T-helper 1 cell treated with Interleukin-12 subunit alpha and Interleukin-12 subunit beta and Interleukin-4 antibody, amounts not matched to agents 30 μg/mL and 1 μg/mL, for 36 hours (primary cell): ENCODE measurements at regions not wholly inside any gene's neighbourhood (a gene's known extent, or its start where the extent isn't known, plus 50 kb on each side); places are given as distances from the start of the nearest gene placed in this dataset.

Experiments used
- H3K27ac Mint-ChIP-seq: one replicate; pipeline ENCODE4 v1.8.0; 2021; ENCODE audit warnings: mild to moderate bottlenecking, mixed read lengths
- H3K27me3 Mint-ChIP-seq: one replicate; pipeline ENCODE4 v1.8.0; 2021; ENCODE audit warnings: low read depth, mixed read lengths
- H3K36me3 Mint-ChIP-seq: one replicate; pipeline ENCODE4 v1.8.0; 2021; ENCODE audit warnings: low read depth, mixed read lengths
- H3K4me1 Mint-ChIP-seq: one replicate; pipeline ENCODE4 v1.8.0; 2021; ENCODE audit warnings: low read depth, mixed read lengths
- H3K4me3 Mint-ChIP-seq: one replicate; pipeline ENCODE4 v1.8.0; 2021; ENCODE audit warnings: mild to moderate bottlenecking, moderate library complexity, mixed read lengths
- H3K9me3 Mint-ChIP-seq: one replicate; pipeline ENCODE4 v1.8.0; 2021; ENCODE audit warnings: mixed read lengths

DNA sequence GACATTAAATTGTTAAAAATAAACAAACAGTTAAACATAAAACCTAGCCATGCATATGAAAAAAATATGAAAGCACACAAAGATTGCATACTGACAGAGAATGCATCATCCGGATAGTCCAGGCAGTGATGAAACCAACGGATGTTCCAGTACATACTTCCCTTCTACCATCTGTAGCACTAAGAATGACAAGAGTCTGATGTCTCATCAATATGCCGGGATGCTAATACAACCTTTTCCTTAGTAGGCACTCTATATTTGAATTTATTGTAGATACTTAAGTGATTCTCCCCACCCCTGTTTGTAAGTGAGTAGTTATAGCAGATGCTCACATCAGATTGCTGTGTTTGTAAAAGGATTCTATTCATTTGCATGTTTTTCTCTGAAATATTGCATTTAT lies 571.2 kb upstream of the WWC1 start:
- no peaks in the 10 kb centered on the region for H3K9me3 Mint-ChIP-seq
- no peaks in the 10 kb centered on the region for H3K27me3 Mint-ChIP-seq
- H3K4me1 Mint-ChIP-seq = no peaks in the 10 kb centered on the region
- H3K4me3 Mint-ChIP-seq = no peak overlapping the region
- H3K27ac Mint-ChIP-seq = no peak overlapping the region
- H3K36me3 Mint-ChIP-seq = no peaks in the 10 kb centered on the region

- Mint-ChIP-seq H3K4me1 (no peaks in the 10 kb centered on the region), H3K36me3 (no peaks in the 10 kb centered on the region)
Measured at GRCh38 chr5:167720676-167721260, 570.7 kb upstream of the WWC1 start.

DNA sequence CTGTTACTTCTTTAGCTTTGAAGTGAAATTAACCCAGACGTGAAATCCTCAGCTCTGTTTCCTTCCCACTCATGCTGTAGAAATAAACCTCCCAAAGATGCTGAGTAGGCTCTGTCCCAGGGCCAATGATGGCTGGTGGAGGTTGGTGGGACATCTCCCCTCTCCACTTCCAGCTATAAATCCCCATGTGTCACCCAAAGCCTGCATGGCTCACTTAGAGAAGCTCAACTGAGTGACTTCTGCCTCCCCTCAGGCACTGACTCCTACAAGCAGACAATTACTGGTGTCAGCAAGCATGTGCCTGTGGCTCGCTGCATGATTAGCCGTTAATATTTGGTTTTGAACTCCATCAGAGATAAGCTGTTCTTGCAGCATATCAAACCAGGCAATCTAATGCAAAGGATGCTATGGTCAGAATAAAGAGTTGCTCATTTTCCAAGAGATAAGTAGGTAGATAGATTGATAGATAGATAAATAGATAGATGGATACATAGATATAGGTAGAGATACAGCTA lies 569.5 kb upstream of the WWC1 start:
- Mint-ChIP-seq H3K27ac (no peak overlapping the region), H3K36me3 (no peaks in the 10 kb centered on the region), H3K9me3 (no peaks in the 10 kb centered on the region), H3K27me3 (no peaks in the 10 kb centered on the region), H3K4me1 (no peaks in the 10 kb centered on the region), H3K4me3 (no peak overlapping the region)

More at GRCh38 chr5:167720676-167721260, 570.7 kb upstream of the WWC1 start:
- Mint-ChIP-seq H3K27me3 (no peaks in the 10 kb centered on the region), H3K27ac (no peak overlapping the region), H3K4me3 (no peak overlapping the region), H3K9me3 (no peaks in the 10 kb centered on the region)

GRCh38 chr5:167723254-167723871 lies 568.1 kb upstream of the WWC1 start:
- H3K4me1 Mint-ChIP-seq = no peaks in the 10 kb centered on the region
- no peak overlapping the region for H3K27ac Mint-ChIP-seq
- no peak overlapping the region for H3K4me3 Mint-ChIP-seq
- no peaks in the 10 kb centered on the region for H3K9me3 Mint-ChIP-seq
- H3K36me3 Mint-ChIP-seq = no peaks in the 10 kb centered on the region
- no peaks in the 10 kb centered on the region for H3K27me3 Mint-ChIP-seq

GRCh38 chr5:167725264-167725663 lies 566.2 kb upstream of the WWC1 start:
- Mint-ChIP-seq H3K4me3 (no peak overlapping the region), H3K9me3 (no peaks in the 10 kb centered on the region), H3K4me1 (no peaks in the 10 kb centered on the region), H3K36me3 (no peaks in the 10 kb centered on the region), H3K27me3 (no peaks in the 10 kb centered on the region), H3K27ac (no peak overlapping the region)

GRCh38 chr5:167725741-167726140 lies 565.7 kb upstream of the WWC1 start:
- Mint-ChIP-seq H3K9me3 (no peaks in the 10 kb centered on the region), H3K36me3 (no peaks in the 10 kb centered on the region), H3K4me3 (no peak overlapping the region), H3K27me3 (no peaks in the 10 kb centered on the region), H3K27ac (no peak overlapping the region), H3K4me1 (no peaks in the 10 kb centered on the region)

DNA sequence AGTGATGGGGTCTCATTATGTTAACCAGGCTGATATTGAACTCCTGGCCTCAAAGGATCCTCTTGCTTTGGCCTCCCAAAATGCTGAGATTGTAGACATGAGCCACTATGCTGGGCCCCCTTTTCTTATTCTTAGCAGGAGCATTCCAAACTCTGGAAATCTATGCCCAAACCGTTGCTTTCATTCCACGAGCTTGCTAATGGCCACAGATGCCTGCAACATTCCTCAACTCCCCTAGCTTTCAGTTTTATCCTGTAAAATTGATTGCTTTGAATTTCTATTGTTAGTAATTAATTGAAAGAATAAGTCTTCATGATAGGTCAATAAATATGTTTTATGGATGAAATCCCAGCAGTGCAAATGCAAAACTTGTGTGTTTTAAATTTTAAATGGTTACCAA lies 564.8 kb upstream of the WWC1 start:
- Mint-ChIP-seq H3K4me1 (no peaks in the 10 kb centered on the region), H3K27ac (no peak overlapping the region), H3K36me3 (no peaks in the 10 kb centered on the region), H3K27me3 (no peaks in the 10 kb centered on the region), H3K4me3 (no peak overlapping the region), H3K9me3 (no peaks in the 10 kb centered on the region)

GRCh38 chr5:167730121-167730520 lies 561.3 kb upstream of the WWC1 start:
- no peaks in the 10 kb centered on the region for H3K36me3 Mint-ChIP-seq
- H3K9me3 Mint-ChIP-seq = no peaks in the 10 kb centered on the region
- no peak overlapping the region for H3K4me3 Mint-ChIP-seq
- H3K4me1 Mint-ChIP-seq = no peaks in the 10 kb centered on the region
- H3K27me3 Mint-ChIP-seq = no peaks in the 10 kb centered on the region
- no peak overlapping the region for H3K27ac Mint-ChIP-seq

DNA sequence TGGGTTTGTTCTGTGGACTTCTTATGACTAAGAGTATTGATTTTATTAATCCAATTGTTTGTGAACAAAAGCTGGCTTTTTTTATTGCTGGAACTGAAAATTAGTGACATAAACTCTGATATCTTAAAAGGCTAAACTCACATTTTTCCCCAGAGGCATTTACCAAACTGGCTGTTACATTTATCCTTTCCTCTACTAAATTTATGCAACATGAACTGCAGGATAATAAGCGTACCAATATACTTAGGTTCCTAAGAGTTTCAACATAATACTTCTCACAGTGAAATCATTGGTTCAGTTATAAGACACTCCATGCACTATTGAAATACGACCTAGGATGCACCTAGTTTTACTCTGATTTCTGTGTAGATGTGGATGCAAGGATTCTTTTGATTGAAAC lies 560.8 kb upstream of the WWC1 start:
- Mint-ChIP-seq H3K4me1 (no peaks in the 10 kb centered on the region), H3K4me3 (no peak overlapping the region), H3K27me3 (no peaks in the 10 kb centered on the region), H3K9me3 (no peaks in the 10 kb centered on the region), H3K27ac (no peak overlapping the region), H3K36me3 (no peaks in the 10 kb centered on the region)

- no peaks in the 10 kb centered on the region for H3K36me3 Mint-ChIP-seq
- H3K27ac Mint-ChIP-seq = no peak overlapping the region
- no peaks in the 10 kb centered on the region for H3K4me1 Mint-ChIP-seq
- H3K27me3 Mint-ChIP-seq = no peaks in the 10 kb centered on the region
- no peak overlapping the region for H3K4me3 Mint-ChIP-seq
- no peaks in the 10 kb centered on the region for H3K9me3 Mint-ChIP-seq
Measured at GRCh38 chr5:167731951-167732350, 559.5 kb upstream of the WWC1 start.

GRCh38 chr5:167732499-167732898 lies 558.9 kb upstream of the WWC1 start:
- no peak overlapping the region for H3K4me3 Mint-ChIP-seq
- no peak overlapping the region for H3K27ac Mint-ChIP-seq
- no peaks in the 10 kb centered on the region for H3K36me3 Mint-ChIP-seq
- no peaks in the 10 kb centered on the region for H3K27me3 Mint-ChIP-seq
- H3K9me3 Mint-ChIP-seq = no peaks in the 10 kb centered on the region
- no peaks in the 10 kb centered on the region for H3K4me1 Mint-ChIP-seq

DNA sequence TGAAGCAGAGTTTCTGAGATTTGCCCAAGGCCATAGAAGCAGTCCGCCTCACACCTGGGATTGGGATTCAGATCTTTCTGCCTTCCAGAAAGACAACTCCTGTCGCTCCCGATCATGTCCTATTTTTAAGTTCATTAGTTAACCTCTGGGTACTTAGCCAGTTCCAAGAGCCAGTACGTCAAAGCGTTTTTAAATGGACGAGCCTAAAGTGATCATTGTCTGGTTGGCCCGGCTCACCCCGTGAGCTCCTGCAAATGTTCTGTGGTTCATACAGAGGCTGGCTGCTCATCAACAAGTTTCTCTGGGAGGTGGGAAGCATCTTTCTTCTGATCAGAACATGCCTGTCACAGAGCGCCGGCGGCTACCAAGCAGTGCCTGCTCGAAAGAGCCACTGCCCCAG lies 554.5 kb upstream of the WWC1 start:
- H3K4me3 Mint-ChIP-seq = no peak overlapping the region
- no peak overlapping the region for H3K27ac Mint-ChIP-seq
- H3K36me3 Mint-ChIP-seq = no peaks in the 10 kb centered on the region
- no peaks in the 10 kb centered on the region for H3K27me3 Mint-ChIP-seq
- no peaks in the 10 kb centered on the region for H3K4me1 Mint-ChIP-seq
- no peaks in the 10 kb centered on the region for H3K9me3 Mint-ChIP-seq

DNA sequence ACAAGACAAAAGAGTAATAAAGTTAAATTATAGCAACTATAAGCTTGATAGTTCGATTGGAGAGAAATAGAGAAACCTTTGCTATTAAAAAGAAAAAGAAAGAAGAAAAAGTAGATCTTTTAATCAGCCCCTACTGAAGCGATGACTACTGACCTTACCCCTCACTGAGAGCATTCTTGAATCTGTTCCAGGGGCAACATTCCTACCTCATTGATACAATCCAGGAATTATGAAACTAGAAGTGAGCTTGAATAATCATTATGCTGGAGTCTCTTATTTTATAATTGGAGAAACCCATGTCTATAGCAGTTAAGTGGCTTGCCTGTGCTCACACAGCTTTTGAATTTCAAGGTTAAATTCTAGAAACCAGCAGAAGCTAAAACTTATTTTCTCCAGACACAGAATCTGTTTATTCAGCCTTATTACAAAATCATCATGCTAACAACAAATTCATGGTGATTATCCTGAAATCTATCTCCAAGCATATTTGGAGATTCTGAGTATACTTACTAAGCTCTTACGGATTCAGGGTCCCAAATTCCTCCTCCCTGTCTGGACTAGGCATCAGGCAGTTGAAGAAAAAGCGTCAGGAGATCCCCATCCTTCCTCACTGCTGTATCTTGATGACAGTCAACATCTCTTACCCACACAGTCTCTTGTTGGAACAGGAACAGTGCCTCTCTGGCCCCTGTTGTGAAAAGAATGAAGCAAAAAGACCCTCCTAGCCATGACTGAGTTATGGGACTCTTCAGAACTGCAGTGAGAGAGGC lies 547.6 kb upstream of the WWC1 start:
- Mint-ChIP-seq H3K4me3 (no peak overlapping the region), H3K9me3 (no peaks in the 10 kb centered on the region), H3K36me3 (no peaks in the 10 kb centered on the region), H3K27me3 (no peaks in the 10 kb centered on the region), H3K27ac (no peak overlapping the region), H3K4me1 (no peaks in the 10 kb centered on the region)

DNA sequence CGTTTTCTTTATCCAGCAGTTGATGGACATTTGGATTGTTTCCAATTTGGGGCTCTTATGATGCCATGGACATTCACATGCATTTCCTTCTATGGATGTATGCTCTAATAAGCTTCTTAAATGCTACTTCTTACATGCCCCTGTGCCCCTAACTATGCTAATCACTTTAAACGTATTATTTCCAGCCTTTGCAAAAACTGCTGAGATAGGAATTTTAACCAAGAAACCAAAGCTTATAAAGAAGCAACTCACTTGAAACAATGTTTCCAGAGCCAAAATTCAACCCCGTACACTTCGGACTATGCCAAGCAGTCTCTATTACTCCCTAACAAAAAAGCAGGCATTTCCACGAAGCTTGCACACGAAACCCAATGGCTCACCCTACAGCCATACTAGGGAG lies 545.6 kb upstream of the WWC1 start:
- no peak overlapping the region for H3K27ac Mint-ChIP-seq
- H3K4me3 Mint-ChIP-seq = no peak overlapping the region
- H3K9me3 Mint-ChIP-seq = no peaks in the 10 kb centered on the region
- no peaks in the 10 kb centered on the region for H3K4me1 Mint-ChIP-seq
- H3K27me3 Mint-ChIP-seq = no peaks in the 10 kb centered on the region
- H3K36me3 Mint-ChIP-seq = no peaks in the 10 kb centered on the region

DNA sequence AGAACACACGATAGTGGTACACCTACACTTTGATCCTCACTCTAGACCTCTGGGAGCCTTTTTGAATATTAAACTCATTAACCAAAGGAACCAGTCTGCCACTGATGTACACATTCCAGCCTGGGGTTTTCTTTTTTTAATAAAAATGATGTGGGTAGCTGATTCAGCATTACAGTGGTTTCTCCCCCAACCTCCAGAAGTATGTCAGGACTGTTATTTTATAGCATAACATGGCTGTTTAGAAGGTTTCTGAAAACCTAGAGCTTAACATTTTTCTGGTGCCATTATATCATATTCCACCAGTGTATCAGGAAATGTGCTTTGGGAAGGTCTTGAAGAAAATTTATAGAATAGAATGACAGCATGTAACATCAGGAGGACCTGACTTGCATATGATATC lies 540.9 kb upstream of the WWC1 start:
- Mint-ChIP-seq H3K4me1 (no peaks in the 10 kb centered on the region), H3K4me3 (no peak overlapping the region), H3K9me3 (no peaks in the 10 kb centered on the region), H3K27ac (no peak overlapping the region), H3K27me3 (no peaks in the 10 kb centered on the region), H3K36me3 (no peaks in the 10 kb centered on the region)
